H7 (cell line): ENCODE measurements at regions not wholly inside any gene's neighbourhood (a gene's known extent, or its start where the extent isn't known, plus 50 kb on each side); places are given as distances from the start of the nearest gene placed in this dataset.
"Not testable (repeated sequence)": the region's sequence is repeated elsewhere in the genome, so short reads cannot be mapped to it uniquely, and the experiment has no call there.

Experiments
- DNase-seq: peaks from one replicate; pipeline ENCODE4 v3.0.0; 2012
- H3K27me3 ChIP-seq: 2 replicates; pipeline ENCODE4 v1.6.0; 2011; ENCODE audit warnings: mild to moderate bottlenecking, low read length; ENCODE audit not compliant: control insufficient read depth, insufficient read depth
- H3K36me3 ChIP-seq: replicated peaks from 2 replicates; pipeline ENCODE4 v1.5.1; 2011; ENCODE audit warnings: low read length; ENCODE audit not compliant: control insufficient read depth, insufficient read depth
- H3K4me3 ChIP-seq: 2 replicates; pipeline ENCODE4 v1.5.1; 2011; ENCODE audit warnings: low read depth, mild to moderate bottlenecking, control low read depth, low read length, moderate library complexity; ENCODE audit not compliant: insufficient read depth

DNA sequence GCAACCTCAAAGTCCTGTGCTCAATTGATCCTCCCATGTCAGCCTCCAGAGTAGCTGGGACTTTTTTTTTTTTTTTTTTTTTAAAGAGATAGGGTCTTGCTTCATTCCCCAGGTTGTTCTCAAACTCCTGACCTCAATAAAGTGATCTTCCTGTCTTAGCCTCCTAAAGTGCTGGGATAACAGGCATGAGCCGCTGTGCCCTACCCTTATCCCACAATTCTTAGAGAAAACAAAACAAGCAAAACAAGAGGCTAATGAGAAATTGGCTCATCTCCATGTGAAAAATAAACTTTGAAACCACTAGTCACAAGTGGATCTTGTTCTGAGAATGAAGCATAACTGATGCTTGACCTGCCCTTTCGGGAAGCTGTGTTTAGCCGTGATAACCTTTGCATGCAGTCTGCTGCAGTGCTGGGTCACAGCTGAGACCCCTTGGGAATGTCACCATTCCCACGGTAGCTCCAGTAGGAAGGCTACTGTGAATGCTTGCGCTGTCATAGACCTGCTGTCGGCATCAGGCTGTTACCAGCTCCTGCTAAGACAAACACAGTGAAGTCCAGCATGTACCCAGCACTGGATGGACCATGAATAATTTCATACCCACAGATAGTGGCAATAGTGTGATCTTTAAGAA lies 290.7 kb upstream of the KIAA1217 start:
- no peak overlapping the region for H3K4me3 ChIP-seq
- DNase-seq = no peak
- H3K36me3 ChIP-seq = no peaks in the 10 kb centered on the region
- H3K27me3 ChIP-seq = no peaks in the 10 kb centered on the region

DNA sequence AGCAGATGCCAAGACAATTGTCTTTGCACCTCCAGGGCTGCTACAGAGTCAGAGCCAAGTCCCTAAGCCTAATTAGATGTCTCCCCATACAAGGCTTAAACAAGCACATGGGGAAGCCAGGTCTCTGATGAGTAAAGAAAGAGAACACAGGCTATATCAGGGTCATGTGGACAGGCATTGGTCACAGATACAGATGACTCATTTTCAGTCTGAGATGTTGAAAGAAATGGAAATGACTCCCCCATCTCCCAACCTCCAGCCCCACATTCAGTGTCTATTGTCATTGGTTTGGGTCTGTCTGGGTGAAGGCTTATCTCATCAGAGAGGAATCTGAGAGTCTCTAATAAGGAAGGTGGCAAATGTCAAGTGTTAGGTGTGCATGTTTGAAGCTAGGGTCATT lies 290.1 kb upstream of the KIAA1217 start:
- Histone ChIP-seq H3K4me3 (no peak overlapping the region), H3K36me3 (no peaks in the 10 kb centered on the region), H3K27me3 (no peaks in the 10 kb centered on the region)
- DNase-seq = peak; percentile 2

DNA sequence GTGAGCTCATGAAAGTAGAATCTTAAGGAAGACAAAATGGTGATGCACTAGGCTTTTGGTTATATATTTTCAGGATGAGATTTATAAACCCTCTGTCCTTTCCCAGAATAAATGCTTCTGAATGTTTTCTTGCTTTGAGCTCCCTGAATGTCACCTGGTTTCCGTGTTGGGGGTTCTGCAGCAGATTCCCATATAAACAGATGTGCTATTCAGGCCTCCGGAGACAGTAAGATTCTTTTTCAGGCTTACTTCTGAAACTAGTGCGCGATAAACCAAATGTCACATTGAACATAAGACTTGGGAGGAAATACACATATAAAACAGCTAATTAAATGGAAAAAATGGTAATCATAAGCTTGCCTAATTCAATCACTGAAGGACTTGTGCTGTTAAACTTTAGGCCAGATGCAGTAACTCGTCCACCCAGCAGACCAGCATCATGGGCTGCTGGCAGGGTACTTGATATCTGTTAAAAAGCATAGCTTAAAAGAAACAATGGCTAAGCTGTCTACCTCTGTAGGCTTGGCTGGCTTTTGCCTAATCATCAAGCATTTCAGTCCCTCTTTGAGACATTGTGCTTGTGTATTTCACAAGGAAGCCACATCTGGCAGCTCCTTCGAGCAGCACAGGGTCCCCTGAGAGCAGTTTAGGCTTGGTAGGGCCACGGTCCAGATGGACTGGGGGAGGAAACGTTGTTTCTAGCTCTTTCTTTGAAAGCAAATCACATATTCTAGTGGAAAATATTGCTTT lies 281.2 kb upstream of the KIAA1217 start:
- Histone ChIP-seq H3K4me3 (no peak overlapping the region), H3K27me3 (no peaks in the 10 kb centered on the region), H3K36me3 (no peaks in the 10 kb centered on the region)
- DNase-seq = no peak

DNA sequence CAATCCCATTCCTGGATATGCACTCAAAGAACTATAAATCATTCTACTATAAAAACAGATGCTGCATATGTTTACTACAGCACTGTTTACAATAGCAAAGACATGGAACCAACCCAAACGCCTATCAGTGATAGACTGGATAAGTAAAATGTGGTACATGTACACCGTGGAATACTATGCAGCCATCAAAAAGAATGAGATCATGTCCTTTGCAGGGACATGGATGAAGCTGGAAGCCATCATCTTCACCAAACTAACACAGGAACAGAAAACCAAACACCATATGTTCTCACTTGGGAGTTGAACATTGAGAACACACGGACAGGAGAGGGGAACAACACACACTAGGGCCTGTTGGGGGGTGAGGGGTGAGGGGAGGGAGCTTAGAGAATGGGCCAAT lies 274.9 kb upstream of the KIAA1217 start:
- not testable (repeated sequence) for DNase-seq

DNA sequence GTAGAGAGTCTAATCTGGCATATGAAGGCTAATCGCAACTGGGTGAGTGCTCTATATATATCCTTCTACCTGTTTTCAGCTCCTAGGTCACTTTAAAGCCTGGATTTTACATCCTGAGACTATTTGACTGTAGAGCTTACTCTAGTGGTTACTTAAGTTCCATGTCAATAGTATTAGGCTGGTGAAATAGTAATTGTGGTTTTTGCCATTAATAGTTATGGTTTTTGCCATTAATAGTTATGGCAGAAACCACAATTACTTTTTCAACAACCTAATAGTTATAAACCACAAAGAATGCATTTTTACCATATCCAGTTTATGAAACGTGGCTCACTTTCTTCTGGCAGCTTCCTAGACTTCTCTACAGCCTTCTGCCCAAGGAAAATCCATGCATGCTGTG lies 263.1 kb upstream of the KIAA1217 start:
- DNase-seq = no peak
- Histone ChIP-seq H3K27me3 (no peaks in the 10 kb centered on the region), H3K36me3 (no peaks in the 10 kb centered on the region), H3K4me3 (no peak overlapping the region)

More for the DNA sequence above, 274.9 kb upstream of the KIAA1217 start:
- not testable (repeated sequence) for H3K4me3 ChIP-seq, H3K36me3 ChIP-seq, H3K27me3 ChIP-seq

DNA sequence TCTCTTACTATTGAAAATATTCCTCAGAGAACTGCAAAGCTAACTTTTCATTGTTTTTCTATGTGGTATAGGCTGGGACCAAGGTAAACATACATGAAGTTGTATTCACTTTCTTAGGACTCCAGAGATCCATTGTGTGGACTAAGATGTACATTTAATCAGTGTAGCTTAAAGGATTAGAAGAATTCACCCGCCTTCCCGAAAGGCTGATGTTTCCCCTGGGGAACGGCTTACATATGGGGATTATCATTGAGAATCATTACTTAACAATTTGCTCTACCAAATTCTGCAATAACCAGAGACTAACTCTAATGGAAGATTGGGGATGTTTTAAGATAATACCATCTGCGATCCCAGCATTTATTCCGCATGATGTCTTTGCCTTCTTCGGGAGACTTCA lies 257.1 kb upstream of the KIAA1217 start:
- Histone ChIP-seq H3K36me3 (no peaks in the 10 kb centered on the region), H3K4me3 (no peak overlapping the region), H3K27me3 (no peaks in the 10 kb centered on the region)
- no peak for DNase-seq

DNA sequence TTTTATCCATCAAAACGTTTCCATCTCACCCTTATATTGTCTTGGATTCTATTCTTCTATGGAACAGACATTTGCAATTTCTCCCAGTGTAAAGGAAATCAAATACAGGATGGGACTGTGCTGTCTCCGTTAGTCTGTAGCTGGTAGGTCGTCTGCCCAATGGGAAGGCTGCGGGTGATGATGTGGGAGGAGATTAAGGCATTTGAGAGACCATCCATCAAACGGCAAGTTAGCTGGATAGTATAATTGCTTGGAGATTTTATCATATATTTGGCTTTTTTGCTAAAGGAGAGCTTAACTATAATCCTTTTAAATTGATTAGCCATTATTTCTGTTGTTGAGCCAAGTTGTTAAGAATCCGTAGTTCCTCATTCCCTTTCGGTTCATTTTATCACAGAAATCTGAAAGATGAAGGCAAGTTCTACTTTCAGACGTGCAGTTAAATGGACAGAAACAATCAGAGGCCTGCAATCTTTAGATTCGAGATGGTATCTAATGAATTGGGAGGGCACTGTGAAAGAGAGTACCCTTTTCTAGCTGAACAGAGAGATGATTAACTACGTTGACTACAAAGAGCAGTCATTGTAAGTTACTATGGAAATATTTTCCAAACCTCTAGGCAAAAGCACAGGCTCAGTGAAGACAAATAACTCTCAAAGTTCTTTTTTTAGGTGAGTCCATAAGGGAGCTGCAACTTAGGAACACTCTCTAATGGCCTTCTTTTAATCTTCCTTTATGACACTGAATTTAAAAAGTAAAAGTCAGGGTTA lies 253.3 kb upstream of the KIAA1217 start:
- no peaks in the 10 kb centered on the region for H3K27me3 ChIP-seq
- DNase-seq = no peak

DNA sequence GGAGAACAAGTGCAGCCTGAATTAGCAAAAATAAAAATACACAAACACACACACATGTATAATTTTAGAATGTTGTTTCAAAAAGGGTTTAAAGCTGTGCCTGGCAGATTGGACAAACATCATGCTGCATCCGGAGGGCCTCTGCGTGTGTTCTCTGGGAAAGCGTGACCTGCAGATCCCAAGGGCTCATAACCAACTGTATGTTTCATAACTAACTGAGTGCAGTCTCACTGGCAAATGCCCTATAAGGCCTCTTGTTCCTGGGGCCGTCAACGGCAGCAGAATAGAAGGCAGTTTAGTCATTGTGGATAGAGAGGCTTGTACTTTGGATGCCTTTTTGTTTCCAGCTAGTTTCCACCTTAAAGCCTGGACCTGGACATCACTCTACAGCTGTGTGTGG lies 243.8 kb upstream of the KIAA1217 start:
- Histone ChIP-seq H3K36me3 (no peaks in the 10 kb centered on the region), H3K27me3 (no peaks in the 10 kb centered on the region), H3K4me3 (no peak overlapping the region)
- no peak for DNase-seq

More for the DNA sequence above, 253.3 kb upstream of the KIAA1217 start:
- H3K4me3 ChIP-seq = no peak overlapping the region
- H3K36me3 ChIP-seq = no peaks in the 10 kb centered on the region

DNA sequence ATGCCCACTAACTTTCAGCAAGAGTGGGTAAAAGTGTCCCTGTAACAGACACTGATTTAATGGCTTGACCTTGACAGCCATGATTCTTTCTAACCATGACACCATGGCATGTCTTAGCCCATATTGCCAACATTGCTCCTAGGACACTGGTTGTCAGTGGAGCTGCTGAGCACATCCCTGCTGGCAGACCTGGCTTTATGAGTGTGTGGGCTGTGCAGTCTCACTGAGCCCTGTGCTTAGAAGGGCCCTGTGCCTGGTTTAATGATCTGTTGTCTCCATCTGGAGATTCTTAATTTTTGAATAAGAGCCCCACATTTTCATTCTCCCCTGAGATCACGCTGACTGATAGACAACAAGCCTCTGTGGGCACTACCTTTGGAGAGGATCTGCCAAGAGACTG lies 243.1 kb upstream of the KIAA1217 start:
- Histone ChIP-seq H3K27me3 (no peaks in the 10 kb centered on the region), H3K4me3 (no peak overlapping the region), H3K36me3 (no peaks in the 10 kb centered on the region)
- DNase-seq = no peak

DNA sequence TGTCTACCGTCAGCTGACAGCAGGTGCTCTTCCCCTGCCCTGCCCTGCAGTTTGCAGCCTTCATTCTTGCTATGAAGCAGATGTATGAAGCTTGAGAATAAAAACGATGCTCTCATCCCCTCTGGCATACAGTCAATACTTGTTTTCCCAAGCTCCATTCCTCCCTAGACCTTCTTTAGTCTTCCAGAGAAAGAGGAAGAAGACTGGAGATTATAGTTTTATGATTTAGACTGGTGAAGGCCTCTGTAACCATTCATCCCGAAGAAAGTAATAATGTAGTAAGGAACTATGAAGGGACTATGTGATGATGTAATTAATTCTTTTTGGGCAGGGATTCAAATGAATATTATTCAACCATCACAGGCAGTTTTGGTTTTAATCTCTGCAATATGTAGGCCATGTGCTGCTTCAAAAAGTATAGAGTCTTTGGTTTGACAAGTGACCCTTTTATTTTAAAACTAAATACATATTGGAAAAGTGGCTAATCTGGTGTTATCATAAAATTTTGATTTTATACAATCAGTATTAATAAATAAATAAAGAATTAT lies 242.4 kb upstream of the KIAA1217 start:
- H3K4me3 ChIP-seq = no peak overlapping the region
- no peak for DNase-seq
- H3K36me3 ChIP-seq = no peaks in the 10 kb centered on the region
- H3K27me3 ChIP-seq = no peaks in the 10 kb centered on the region

DNA sequence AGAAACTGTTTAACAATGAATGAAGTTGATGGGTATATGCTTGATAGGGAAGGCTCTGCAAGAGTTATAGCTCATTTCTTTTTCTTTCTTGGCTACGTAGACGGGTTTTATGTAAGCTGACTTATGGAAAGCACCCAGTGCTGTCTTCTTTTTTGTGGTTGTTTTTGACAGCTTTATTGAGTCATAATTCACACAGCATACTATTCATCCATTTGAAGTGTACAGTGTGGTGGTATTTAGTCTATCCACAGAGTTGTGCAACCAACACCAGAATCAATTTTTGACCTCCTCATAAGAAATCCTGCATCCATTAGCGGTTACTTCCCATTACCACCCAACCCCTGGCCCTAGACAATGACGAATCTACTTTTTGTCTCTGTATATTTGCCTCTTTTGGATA lies 240.6 kb upstream of the KIAA1217 start:
- no peak overlapping the region for H3K4me3 ChIP-seq
- no peaks in the 10 kb centered on the region for H3K27me3 ChIP-seq
- no peak for DNase-seq
- H3K36me3 ChIP-seq = no peaks in the 10 kb centered on the region

DNA sequence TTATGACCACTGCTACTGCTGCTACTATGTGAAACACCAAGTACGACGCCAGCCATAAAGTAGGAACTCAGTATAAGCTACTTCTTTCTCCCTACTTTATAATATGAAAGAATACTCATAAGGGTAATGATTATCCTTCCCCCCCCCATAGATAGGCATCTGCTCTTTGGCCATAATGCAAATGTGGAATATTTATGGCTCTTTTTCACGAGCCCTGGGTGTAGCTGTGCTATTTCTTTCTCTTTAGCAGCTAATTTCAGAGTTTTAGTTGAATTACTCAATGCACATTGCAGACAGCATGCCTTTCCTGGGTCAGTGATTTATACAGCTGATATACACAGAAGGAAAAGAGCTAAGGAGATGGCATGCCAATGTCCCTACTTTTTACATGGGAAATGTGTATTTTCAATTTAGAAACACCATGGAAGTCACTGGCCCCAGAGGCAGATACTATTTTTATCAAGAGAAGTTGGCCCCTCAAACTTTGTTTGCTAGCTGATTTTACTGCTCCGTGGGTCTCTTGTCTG lies 234.1 kb upstream of the KIAA1217 start:
- Histone ChIP-seq H3K36me3 (no peaks in the 10 kb centered on the region), H3K4me3 (no peak overlapping the region), H3K27me3 (no peaks in the 10 kb centered on the region)
- DNase-seq = no peak

DNA sequence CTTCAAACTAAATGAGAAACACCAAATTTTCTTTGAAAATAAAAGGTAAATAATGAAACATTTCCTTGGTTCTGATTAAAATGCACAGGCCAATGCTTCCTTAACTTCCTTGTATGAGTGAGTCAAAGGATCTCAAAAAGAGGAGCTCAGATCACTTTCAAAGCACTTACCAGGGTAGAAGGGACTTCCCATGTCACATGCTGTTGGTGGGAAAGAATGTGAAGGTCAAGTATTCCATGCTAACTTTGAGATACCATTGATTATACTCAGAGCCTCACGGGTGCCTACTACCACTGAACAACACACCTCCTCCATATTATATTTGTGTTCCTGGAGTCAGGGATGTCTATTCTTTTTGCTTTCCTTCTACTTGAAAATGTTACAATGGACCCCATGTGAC lies 233.5 kb upstream of the KIAA1217 start:
- DNase-seq = no peak
- Histone ChIP-seq H3K27me3 (no peaks in the 10 kb centered on the region), H3K36me3 (no peaks in the 10 kb centered on the region), H3K4me3 (no peak overlapping the region)

DNA sequence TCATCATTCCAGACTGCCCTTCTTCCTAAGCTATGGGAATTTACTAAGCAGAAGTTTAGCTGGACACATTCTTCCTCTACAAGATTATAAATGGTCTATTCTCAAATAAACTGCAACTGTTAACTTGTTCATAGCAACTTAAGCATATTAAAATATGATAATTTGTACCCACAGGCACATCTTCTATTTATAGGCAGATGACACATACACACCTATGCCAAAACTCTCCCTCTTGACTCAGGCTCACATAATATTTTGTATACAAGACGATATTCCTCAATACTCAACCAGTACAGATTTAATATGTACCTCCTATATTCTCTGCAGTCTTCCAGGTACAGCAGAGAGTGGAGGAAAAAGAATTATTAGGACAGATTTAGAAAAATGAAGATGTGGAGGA lies 232.7 kb upstream of the KIAA1217 start:
- no peaks in the 10 kb centered on the region for H3K27me3 ChIP-seq
- H3K36me3 ChIP-seq = no peaks in the 10 kb centered on the region
- no peak overlapping the region for H3K4me3 ChIP-seq
- no peak for DNase-seq
